ENCODE measurements at regions not wholly inside any gene's neighbourhood (a gene's known extent, or its start where the extent isn't known, plus 50 kb on each side); places are given as distances from the start of the nearest gene placed in this dataset.

DNA sequence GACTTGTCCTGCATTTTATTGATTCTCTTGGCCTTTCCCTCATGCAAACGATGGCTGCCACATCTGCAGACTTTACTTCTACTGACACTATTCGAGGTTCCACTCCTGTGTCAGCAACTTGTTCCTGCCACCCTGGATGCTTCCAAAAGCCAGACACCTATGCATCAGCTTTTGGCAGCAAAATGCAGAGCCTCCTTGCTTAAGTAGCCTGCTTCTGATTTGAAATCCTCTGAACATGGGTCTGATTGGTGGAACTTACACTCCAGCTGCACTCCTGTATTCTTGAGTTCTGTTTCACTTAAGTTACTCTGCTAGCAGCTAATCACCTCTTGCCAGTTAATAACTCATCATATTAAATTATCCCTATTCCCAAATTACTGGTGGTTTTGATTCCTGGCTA is 152.1 kb upstream of the FMN2 start:
- H3K27me3 ChIP-seq (ENCODE audit: control insufficient read depth in 3 of 3, insufficient read depth in 3 of 3, low read length in 2 of 3): no peaks in the 10 kb centered on the region
- peaks cover 0 to 4% (median under 1%) of the 10 kb centered on the region in 4 donors for H3K9me3 ChIP-seq (ENCODE audit: control insufficient read depth in 4 of 4, insufficient read depth in 3 of 4, low read length in 3 of 4)
- H3K4me3 ChIP-seq: no peak overlapping the region
- no peak overlapping the region for H3K9ac ChIP-seq (ENCODE audit: insufficient read depth in 1 of 2, low read length in 2 of 2)
- H3K27ac ChIP-seq (ENCODE audit: low read depth in 1 of 2, low read length in 1 of 2): no peak overlapping the region
- WGBS, 2 donors: 58 to 81% methylated on average over 2 of the region's 2 CpGs
- TF ChIP-seq, protein P1, sequence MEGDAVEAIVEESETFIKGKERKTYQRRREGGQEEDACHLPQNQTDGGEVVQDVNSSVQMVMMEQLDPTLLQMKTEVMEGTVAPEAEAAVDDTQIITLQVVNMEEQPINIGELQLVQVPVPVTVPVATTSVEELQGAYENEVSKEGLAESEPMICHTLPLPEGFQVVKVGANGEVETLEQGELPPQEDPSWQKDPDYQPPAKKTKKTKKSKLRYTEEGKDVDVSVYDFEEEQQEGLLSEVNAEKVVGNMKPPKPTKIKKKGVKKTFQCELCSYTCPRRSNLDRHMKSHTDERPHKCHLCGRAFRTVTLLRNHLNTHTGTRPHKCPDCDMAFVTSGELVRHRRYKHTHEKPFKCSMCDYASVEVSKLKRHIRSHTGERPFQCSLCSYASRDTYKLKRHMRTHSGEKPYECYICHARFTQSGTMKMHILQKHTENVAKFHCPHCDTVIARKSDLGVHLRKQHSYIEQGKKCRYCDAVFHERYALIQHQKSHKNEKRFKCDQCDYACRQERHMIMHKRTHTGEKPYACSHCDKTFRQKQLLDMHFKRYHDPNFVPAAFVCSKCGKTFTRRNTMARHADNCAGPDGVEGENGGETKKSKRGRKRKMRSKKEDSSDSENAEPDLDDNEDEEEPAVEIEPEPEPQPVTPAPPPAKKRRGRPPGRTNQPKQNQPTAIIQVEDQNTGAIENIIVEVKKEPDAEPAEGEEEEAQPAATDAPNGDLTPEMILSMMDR (IDR thresholded peaks at IDR 0.05; ENCODE audit: control extremely low read depth, extremely low read depth): no peak
- ATAC-seq (ENCODE audit: insufficient read depth, low FRiP score) (no peak), DNase-seq (peak in 2 of 3 donors; percentile 24 to 25)
- H3K36me3 ChIP-seq (ENCODE audit: control insufficient read depth in 4 of 4, insufficient read depth in 4 of 4, low read length in 4 of 4): no peaks in the 10 kb centered on the region
- H3K4me1 ChIP-seq (ENCODE audit: control insufficient read depth in 5 of 5, insufficient read depth in 5 of 5, low read length in 5 of 5): peaks cover 0 to 3% (median 0%) of the 10 kb centered on the region in 5 donors

DNA sequence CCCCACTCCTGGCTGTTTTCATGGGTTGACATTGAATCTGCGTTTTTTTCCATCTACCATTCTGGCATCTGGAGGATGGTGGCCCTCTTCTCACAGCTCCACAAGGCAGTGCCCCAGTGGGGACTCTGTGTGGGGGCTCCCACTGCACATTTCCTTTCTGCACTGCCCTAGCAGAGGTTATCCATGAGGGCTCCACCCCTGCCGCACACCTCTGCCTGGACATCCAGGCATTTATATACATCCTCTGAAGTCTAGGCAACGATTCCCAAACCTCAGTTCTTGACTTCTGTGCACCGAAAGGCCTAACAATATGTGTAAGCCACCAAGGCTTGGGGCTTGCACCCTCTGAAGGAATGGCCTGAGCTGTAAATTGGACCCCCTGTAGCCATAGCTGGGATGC is 147.9 kb upstream of the FMN2 start:
- H3K27me3 ChIP-seq (ENCODE audit: control insufficient read depth in 3 of 3, insufficient read depth in 3 of 3, low read length in 2 of 3): no peaks in the 10 kb centered on the region
- peaks cover 0 to 4% (median under 1%) of the 10 kb centered on the region in 4 donors for H3K9me3 ChIP-seq (ENCODE audit: control insufficient read depth in 4 of 4, insufficient read depth in 3 of 4, low read length in 3 of 4)
- no peaks in the 10 kb centered on the region for H3K36me3 ChIP-seq (ENCODE audit: control insufficient read depth in 4 of 4, insufficient read depth in 4 of 4, low read length in 4 of 4)
- no peak overlapping the region for H3K27ac ChIP-seq (ENCODE audit: low read depth in 1 of 2, low read length in 1 of 2)
- TF ChIP-seq, protein P1 (IDR thresholded peaks at IDR 0.05; ENCODE audit: control extremely low read depth, extremely low read depth): no peak
- H3K4me1 ChIP-seq (ENCODE audit: control insufficient read depth in 5 of 5, insufficient read depth in 5 of 5, low read length in 5 of 5): peaks cover 0 to 3% (median 0%) of the 10 kb centered on the region in 5 donors
- 93 to 96% methylated on average over 4 of the region's 4 CpGs for WGBS, 2 donors
- DNase-seq (no peak), ATAC-seq (ENCODE audit: insufficient read depth, low FRiP score) (no peak)
- H3K4me3 ChIP-seq: no peak overlapping the region
- no peak overlapping the region for H3K9ac ChIP-seq (ENCODE audit: insufficient read depth in 1 of 2, low read length in 2 of 2)

DNA sequence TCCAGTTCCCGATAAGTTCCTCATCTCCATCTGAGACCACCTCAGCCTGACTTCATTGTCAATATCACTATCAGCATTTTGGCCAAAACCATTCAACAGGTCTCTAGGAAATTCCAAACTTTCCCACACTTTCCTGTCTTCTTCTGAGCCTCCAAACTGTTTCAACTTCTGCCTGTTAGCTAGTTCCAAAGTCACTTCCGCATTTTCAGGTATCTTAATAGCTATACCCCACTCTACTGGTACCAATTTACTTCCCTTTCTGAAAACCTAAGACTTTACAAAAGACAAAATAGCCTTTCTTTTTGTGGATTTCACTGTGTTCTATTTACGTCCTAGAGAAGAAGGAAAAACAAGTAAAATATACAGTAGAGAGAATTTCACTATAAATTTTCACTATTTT is 147.0 kb upstream of the FMN2 start:
- TF ChIP-seq, protein P1 (IDR thresholded peaks at IDR 0.05; ENCODE audit: control extremely low read depth, extremely low read depth): no peak
- Histone ChIP-seq H3K36me3 (ENCODE audit: control insufficient read depth in 4 of 4, insufficient read depth in 4 of 4, low read length in 4 of 4) (no peaks in the 10 kb centered on the region), H3K9ac (ENCODE audit: insufficient read depth in 1 of 2, low read length in 2 of 2) (no peak overlapping the region), H3K27ac (ENCODE audit: low read depth in 1 of 2, low read length in 1 of 2) (no peak overlapping the region), H3K4me3 (no peak overlapping the region), H3K4me1 (ENCODE audit: control insufficient read depth in 5 of 5, insufficient read depth in 5 of 5, low read length in 5 of 5) (peaks cover 0 to 2% (median 0%) of the 10 kb centered on the region in 5 donors), H3K27me3 (ENCODE audit: control insufficient read depth in 3 of 3, insufficient read depth in 3 of 3, low read length in 2 of 3) (no peaks in the 10 kb centered on the region), H3K9me3 (ENCODE audit: control insufficient read depth in 4 of 4, insufficient read depth in 3 of 4, low read length in 3 of 4) (peaks cover 0 to 4% (median under 1%) of the 10 kb centered on the region in 4 donors)
- 52 to 71% methylated on average over 3 of the region's 3 CpGs for WGBS, 2 donors
- no peak for DNase-seq
- no peak for ATAC-seq (ENCODE audit: insufficient read depth, low FRiP score)

GRCh38 chr1:239947801-239948200 is 143.9 kb upstream of the FMN2 start:
- H3K4me3 ChIP-seq: no peak overlapping the region
- ATAC-seq (ENCODE audit: insufficient read depth, low FRiP score): no peak
- DNase-seq: no peak
- no peaks in the 10 kb centered on the region for H3K4me1 ChIP-seq (ENCODE audit: control insufficient read depth in 5 of 5, insufficient read depth in 5 of 5, low read length in 5 of 5)
- peaks cover 0 to 2% (median 0%) of the 10 kb centered on the region in 4 donors for H3K9me3 ChIP-seq (ENCODE audit: control insufficient read depth in 4 of 4, insufficient read depth in 3 of 4, low read length in 3 of 4)
- no peaks in the 10 kb centered on the region for H3K27me3 ChIP-seq (ENCODE audit: control insufficient read depth in 3 of 3, insufficient read depth in 3 of 3, low read length in 2 of 3)
- H3K27ac ChIP-seq (ENCODE audit: low read depth in 1 of 2, low read length in 1 of 2): no peak overlapping the region
- H3K9ac ChIP-seq (ENCODE audit: insufficient read depth in 1 of 2, low read length in 2 of 2): no peak overlapping the region
- no peaks in the 10 kb centered on the region for H3K36me3 ChIP-seq (ENCODE audit: control insufficient read depth in 4 of 4, insufficient read depth in 4 of 4, low read length in 4 of 4)
- 87 to 96% methylated on average over 2 of the region's 2 CpGs for WGBS, 2 donors
- TF ChIP-seq, protein P1 (IDR thresholded peaks at IDR 0.05; ENCODE audit: control extremely low read depth, extremely low read depth): no peak

Data from lung (tissue), 11 donors.